ENCODE measurements at regions not wholly inside any gene's neighbourhood (a gene's known extent, or its start where the extent isn't known, plus 50 kb on each side); places are given as distances from the start of the nearest gene placed in this dataset.

- Histone ChIP-seq H3K27ac (ENCODE audit: low read depth in 2 of 2, low read length in 2 of 2) (no peak overlapping the region), H3K9me3 (ENCODE audit: control insufficient read depth in 2 of 2, low read length in 2 of 2) (no peaks in the 10 kb centered on the region), H3K36me3 (ENCODE audit: control insufficient read depth in 2 of 2, insufficient read depth in 2 of 2, low read length in 2 of 2) (no peaks in the 10 kb centered on the region), H3K27me3 (ENCODE audit: control insufficient read depth in 2 of 2, insufficient read depth in 2 of 2, low read length in 2 of 2) (no peaks in the 10 kb centered on the region), H3K9ac (ENCODE audit: low read depth in 1 of 2, low read length in 2 of 2) (no peak overlapping the region), H3K4me3 (ENCODE audit: low read length in 2 of 2) (no peak overlapping the region), H3K4me1 (ENCODE audit: control insufficient read depth in 2 of 2, insufficient read depth in 2 of 2, low read length in 2 of 2) (no peaks in the 10 kb centered on the region)
These were observed 313.5 kb upstream of the ESRRG start for GRCh38 chr1:217036757-217037156.

- H3K9me3 ChIP-seq (ENCODE audit: control insufficient read depth in 2 of 2, low read length in 2 of 2), result no peaks in the 10 kb centered on the region
These were observed 309.6 kb upstream of the ESRRG start for GRCh38 chr1:217032715-217033367.

GRCh38 chr1:217029281-217030157, 306.3 kb upstream of the ESRRG start:
- Histone ChIP-seq H3K27me3 (ENCODE audit: control insufficient read depth in 2 of 2, insufficient read depth in 2 of 2, low read length in 2 of 2) (no peaks in the 10 kb centered on the region), H3K4me1 (ENCODE audit: control insufficient read depth in 2 of 2, insufficient read depth in 2 of 2, low read length in 2 of 2) (peaks cover 0 to 5% of the 10 kb centered on the region in 2 donors)

More at GRCh38 chr1:217032715-217033367, 309.6 kb upstream of the ESRRG start:
- Histone ChIP-seq H3K27ac (ENCODE audit: low read depth in 2 of 2, low read length in 2 of 2) (no peak overlapping the region), H3K4me3 (ENCODE audit: low read length in 2 of 2) (no peak overlapping the region), H3K9ac (ENCODE audit: low read depth in 1 of 2, low read length in 2 of 2) (no peak overlapping the region), H3K4me1 (ENCODE audit: control insufficient read depth in 2 of 2, insufficient read depth in 2 of 2, low read length in 2 of 2) (peaks cover 0 to 5% of the 10 kb centered on the region in 2 donors), H3K36me3 (ENCODE audit: control insufficient read depth in 2 of 2, insufficient read depth in 2 of 2, low read length in 2 of 2) (no peaks in the 10 kb centered on the region), H3K27me3 (ENCODE audit: control insufficient read depth in 2 of 2, insufficient read depth in 2 of 2, low read length in 2 of 2) (no peaks in the 10 kb centered on the region)

GRCh38 chr1:217027403-217028080, 304.3 kb upstream of the ESRRG start:
- Histone ChIP-seq H3K27me3 (ENCODE audit: control insufficient read depth in 2 of 2, insufficient read depth in 2 of 2, low read length in 2 of 2) (no peaks in the 10 kb centered on the region), H3K27ac (ENCODE audit: low read depth in 2 of 2, low read length in 2 of 2) (no peak overlapping the region), H3K36me3 (ENCODE audit: control insufficient read depth in 2 of 2, insufficient read depth in 2 of 2, low read length in 2 of 2) (no peaks in the 10 kb centered on the region), H3K9ac (ENCODE audit: low read depth in 1 of 2, low read length in 2 of 2) (no peak overlapping the region), H3K4me3 (ENCODE audit: low read length in 2 of 2) (no peak overlapping the region), H3K4me1 (ENCODE audit: control insufficient read depth in 2 of 2, insufficient read depth in 2 of 2, low read length in 2 of 2) (peaks cover 0 to 5% of the 10 kb centered on the region in 2 donors), H3K9me3 (ENCODE audit: control insufficient read depth in 2 of 2, low read length in 2 of 2) (no peaks in the 10 kb centered on the region)

More at GRCh38 chr1:217029281-217030157, 306.3 kb upstream of the ESRRG start:
- Histone ChIP-seq H3K9ac (ENCODE audit: low read depth in 1 of 2, low read length in 2 of 2) (no peak overlapping the region), H3K4me3 (ENCODE audit: low read length in 2 of 2) (no peak overlapping the region), H3K9me3 (ENCODE audit: control insufficient read depth in 2 of 2, low read length in 2 of 2) (no peaks in the 10 kb centered on the region), H3K27ac (ENCODE audit: low read depth in 2 of 2, low read length in 2 of 2) (no peak overlapping the region), H3K36me3 (ENCODE audit: control insufficient read depth in 2 of 2, insufficient read depth in 2 of 2, low read length in 2 of 2) (no peaks in the 10 kb centered on the region)

- H3K27me3 ChIP-seq (ENCODE audit: control insufficient read depth in 2 of 2, insufficient read depth in 2 of 2, low read length in 2 of 2), result no peaks in the 10 kb centered on the region
- H3K9me3 ChIP-seq (ENCODE audit: control insufficient read depth in 2 of 2, low read length in 2 of 2), result no peaks in the 10 kb centered on the region
- H3K9ac ChIP-seq (ENCODE audit: low read depth in 1 of 2, low read length in 2 of 2), result no peak overlapping the region
- H3K36me3 ChIP-seq (ENCODE audit: control insufficient read depth in 2 of 2, insufficient read depth in 2 of 2, low read length in 2 of 2), result no peaks in the 10 kb centered on the region
- H3K4me1 ChIP-seq (ENCODE audit: control insufficient read depth in 2 of 2, insufficient read depth in 2 of 2, low read length in 2 of 2), result peaks cover 0 to 5% of the 10 kb centered on the region in 2 donors
- no peak overlapping the region for H3K27ac ChIP-seq (ENCODE audit: low read depth in 2 of 2, low read length in 2 of 2)
- H3K4me3 ChIP-seq (ENCODE audit: low read length in 2 of 2), result no peak overlapping the region
These were observed 303.3 kb upstream of the ESRRG start for GRCh38 chr1:217026531-217026930.

- Histone ChIP-seq H3K9me3 (ENCODE audit: control insufficient read depth in 2 of 2, low read length in 2 of 2) (no peaks in the 10 kb centered on the region), H3K27ac (ENCODE audit: low read depth in 2 of 2, low read length in 2 of 2) (no peak overlapping the region), H3K36me3 (ENCODE audit: control insufficient read depth in 2 of 2, insufficient read depth in 2 of 2, low read length in 2 of 2) (no peaks in the 10 kb centered on the region), H3K9ac (ENCODE audit: low read depth in 1 of 2, low read length in 2 of 2) (no peak overlapping the region), H3K4me3 (ENCODE audit: low read length in 2 of 2) (no peak overlapping the region), H3K4me1 (ENCODE audit: control insufficient read depth in 2 of 2, insufficient read depth in 2 of 2, low read length in 2 of 2) (peaks cover 0 to 5% of the 10 kb centered on the region in 2 donors), H3K27me3 (ENCODE audit: control insufficient read depth in 2 of 2, insufficient read depth in 2 of 2, low read length in 2 of 2) (no peaks in the 10 kb centered on the region)
These were observed 302.2 kb upstream of the ESRRG start for GRCh38 chr1:217025381-217025780.

GRCh38 chr1:217024911-217025310, 301.7 kb upstream of the ESRRG start:
- Histone ChIP-seq H3K27ac (ENCODE audit: low read depth in 2 of 2, low read length in 2 of 2) (no peak overlapping the region), H3K4me1 (ENCODE audit: control insufficient read depth in 2 of 2, insufficient read depth in 2 of 2, low read length in 2 of 2) (peaks cover 0 to 5% of the 10 kb centered on the region in 2 donors), H3K4me3 (ENCODE audit: low read length in 2 of 2) (no peak overlapping the region), H3K27me3 (ENCODE audit: control insufficient read depth in 2 of 2, insufficient read depth in 2 of 2, low read length in 2 of 2) (no peaks in the 10 kb centered on the region), H3K9me3 (ENCODE audit: control insufficient read depth in 2 of 2, low read length in 2 of 2) (no peaks in the 10 kb centered on the region), H3K9ac (ENCODE audit: low read depth in 1 of 2, low read length in 2 of 2) (no peak overlapping the region), H3K36me3 (ENCODE audit: control insufficient read depth in 2 of 2, insufficient read depth in 2 of 2, low read length in 2 of 2) (no peaks in the 10 kb centered on the region)

- no peak overlapping the region for H3K9ac ChIP-seq (ENCODE audit: low read depth in 1 of 2, low read length in 2 of 2)
- no peak overlapping the region for H3K27ac ChIP-seq (ENCODE audit: low read depth in 2 of 2, low read length in 2 of 2)
- H3K4me1 ChIP-seq (ENCODE audit: control insufficient read depth in 2 of 2, insufficient read depth in 2 of 2, low read length in 2 of 2), result no peaks in the 10 kb centered on the region
- no peaks in the 10 kb centered on the region for H3K36me3 ChIP-seq (ENCODE audit: control insufficient read depth in 2 of 2, insufficient read depth in 2 of 2, low read length in 2 of 2)
- H3K27me3 ChIP-seq (ENCODE audit: control insufficient read depth in 2 of 2, insufficient read depth in 2 of 2, low read length in 2 of 2), result no peaks in the 10 kb centered on the region
- no peaks in the 10 kb centered on the region for H3K9me3 ChIP-seq (ENCODE audit: control insufficient read depth in 2 of 2, low read length in 2 of 2)
- no peak overlapping the region for H3K4me3 ChIP-seq (ENCODE audit: low read length in 2 of 2)
These were observed 298.7 kb upstream of the ESRRG start for GRCh38 chr1:217021956-217022355.

- no peaks in the 10 kb centered on the region for H3K36me3 ChIP-seq (ENCODE audit: control insufficient read depth in 2 of 2, insufficient read depth in 2 of 2, low read length in 2 of 2)
- H3K4me3 ChIP-seq (ENCODE audit: low read length in 2 of 2), result no peak overlapping the region
- H3K9ac ChIP-seq (ENCODE audit: low read depth in 1 of 2, low read length in 2 of 2), result no peak overlapping the region
- H3K27me3 ChIP-seq (ENCODE audit: control insufficient read depth in 2 of 2, insufficient read depth in 2 of 2, low read length in 2 of 2), result no peaks in the 10 kb centered on the region
- no peaks in the 10 kb centered on the region for H3K4me1 ChIP-seq (ENCODE audit: control insufficient read depth in 2 of 2, insufficient read depth in 2 of 2, low read length in 2 of 2)
- H3K27ac ChIP-seq (ENCODE audit: low read depth in 2 of 2, low read length in 2 of 2), result no peak overlapping the region
- no peaks in the 10 kb centered on the region for H3K9me3 ChIP-seq (ENCODE audit: control insufficient read depth in 2 of 2, low read length in 2 of 2)
These were observed 298.2 kb upstream of the ESRRG start for GRCh38 chr1:217021400-217021799.

GRCh38 chr1:217019475-217019874, 296.2 kb upstream of the ESRRG start:
- Histone ChIP-seq H3K27ac (ENCODE audit: low read depth in 2 of 2, low read length in 2 of 2) (no peak overlapping the region), H3K36me3 (ENCODE audit: control insufficient read depth in 2 of 2, insufficient read depth in 2 of 2, low read length in 2 of 2) (no peaks in the 10 kb centered on the region), H3K4me3 (ENCODE audit: low read length in 2 of 2) (no peak overlapping the region), H3K27me3 (ENCODE audit: control insufficient read depth in 2 of 2, insufficient read depth in 2 of 2, low read length in 2 of 2) (no peaks in the 10 kb centered on the region), H3K9ac (ENCODE audit: low read depth in 1 of 2, low read length in 2 of 2) (no peak overlapping the region), H3K9me3 (ENCODE audit: control insufficient read depth in 2 of 2, low read length in 2 of 2) (no peaks in the 10 kb centered on the region), H3K4me1 (ENCODE audit: control insufficient read depth in 2 of 2, insufficient read depth in 2 of 2, low read length in 2 of 2) (no peaks in the 10 kb centered on the region)
